T-helper 22 cell (primary cell): ENCODE measurements at regions not wholly inside any gene's neighbourhood (a gene's known extent, or its start where the extent isn't known, plus 50 kb on each side); places are given as distances from the start of the nearest gene placed in this dataset.
"Not testable (repeated sequence)": the region's sequence is repeated elsewhere in the genome, so short reads cannot be mapped to it uniquely, and the experiment has no call there.

ENCODE experiments used
- DNase-seq: peaks from one replicate; pipeline ENCODE4 v3.0.0-alpha.2; 2020; ENCODE audit warnings: low read depth

GRCh38 chr2:194946826-194947225 is 710.2 kb upstream of the SLC39A10 start:
- no peak for DNase-seq

- no peak for DNase-seq
Observed at GRCh38 chr2:194938066-194938465, 719.0 kb upstream of the SLC39A10 start.

GRCh38 chr2:194927489-194927888 is 729.5 kb upstream of the SLC39A10 start:
- DNase-seq, result no peak

- no peak for DNase-seq
Observed at GRCh38 chr2:194926873-194927272, 730.2 kb upstream of the SLC39A10 start.

- no peak for DNase-seq
Observed at GRCh38 chr2:194925742-194926141, 731.3 kb upstream of the SLC39A10 start.

- DNase-seq, result no peak
Observed at GRCh38 chr2:194917519-194917918, 739.5 kb upstream of the SLC39A10 start.

GRCh38 chr2:194915485-194915884 is 741.5 kb upstream of the SLC39A10 start:
- DNase-seq, result no peak

- DNase-seq, result no peak
Observed at GRCh38 chr2:194907569-194907968, 749.5 kb upstream of the SLC39A10 start.

GRCh38 chr2:194896871-194897270 is 760.2 kb upstream of the SLC39A10 start:
- no peak for DNase-seq

GRCh38 chr2:194883711-194884110 is 773.3 kb upstream of the SLC39A10 start:
- no peak for DNase-seq

GRCh38 chr2:194870974-194871535 is 786.0 kb upstream of the SLC39A10 start:
- DNase-seq, result no peak

- no peak for DNase-seq
Observed at GRCh38 chr2:194867328-194867727, 789.7 kb upstream of the SLC39A10 start.

GRCh38 chr2:194854941-194855340 is 802.1 kb upstream of the SLC39A10 start:
- no peak for DNase-seq

GRCh38 chr2:194842871-194843270 is 814.2 kb upstream of the SLC39A10 start:
- DNase-seq, result no peak

- not testable (repeated sequence) for DNase-seq
Observed at GRCh38 chr2:194834371-194834770, 822.7 kb upstream of the SLC39A10 start.

- DNase-seq, result no peak
Observed at GRCh38 chr2:194826241-194826640, 830.8 kb upstream of the SLC39A10 start.

- DNase-seq, result no peak
Observed at GRCh38 chr2:194824450-194824849, 832.6 kb upstream of the SLC39A10 start.

GRCh38 chr2:194822657-194823056 is 834.4 kb upstream of the SLC39A10 start:
- no peak for DNase-seq

- DNase-seq, result no peak
Observed at GRCh38 chr2:194822097-194822496, 834.9 kb upstream of the SLC39A10 start.

- no peak for DNase-seq
Observed at GRCh38 chr2:194819367-194819766, 837.7 kb upstream of the SLC39A10 start.

GRCh38 chr2:194815475-194815874 is 841.6 kb upstream of the SLC39A10 start:
- no peak for DNase-seq

- no peak for DNase-seq
Observed at GRCh38 chr2:194802589-194802988, 854.4 kb upstream of the SLC39A10 start.

GRCh38 chr2:194787071-194787470 is 870.0 kb upstream of the SLC39A10 start:
- DNase-seq, result not testable (repeated sequence)

GRCh38 chr2:194771394-194771793 is 885.6 kb upstream of the SLC39A10 start:
- not testable (repeated sequence) for DNase-seq

GRCh38 chr2:194769030-194769429 is 888.0 kb upstream of the SLC39A10 start:
- DNase-seq, result no peak
